Aorta (tissue), 5 donors: ENCODE measurements at regions not wholly inside any gene's neighbourhood (a gene's known extent, or its start where the extent isn't known, plus 50 kb on each side); places are given as distances from the start of the nearest gene placed in this dataset.
A peak's percentile ranks its signal among the peaks of the same experiment; 100 is the strongest.

Experiments
- ATAC-seq: fragments of 200-7000 bp; cut with Tn5 transposase; one replicate; pipeline ENCODE4 v1.9.1; 2022; ENCODE audit warnings: moderate library complexity; ENCODE audit not compliant: low FRiP score
- DNase-seq, 2 donors: peaks; one replicate each; pipeline ENCODE4 v3.0.0-alpha.2; 2020
- H3K27ac ChIP-seq, 2 donors: one replicate each; pipeline ENCODE4 v1.5.1; 2013; ENCODE audit warnings: low read length in 2 of 2, mild to moderate bottlenecking in 2 of 2, moderate library complexity in 2 of 2, control low read depth in 1 of 2, inconsistent platforms in 1 of 2, low read depth in 1 of 2
- H3K27me3 ChIP-seq, 2 donors: one replicate each; pipeline ENCODE4 v1.6.1; 2013; ENCODE audit warnings: control low read depth in 1 of 2, low read length in 1 of 2, mild to moderate bottlenecking in 1 of 2, moderate library complexity in 1 of 2; ENCODE audit not compliant: insufficient read depth in 2 of 2, control insufficient read depth in 1 of 2
- H3K36me3 ChIP-seq, 2 donors: one replicate each; pipeline ENCODE4 v1.6.1; 2013; ENCODE audit warnings: control low read depth in 1 of 2, low read length in 1 of 2, mild to moderate bottlenecking in 1 of 2; ENCODE audit not compliant: insufficient read depth in 2 of 2, control insufficient read depth in 1 of 2
- H3K4me1 ChIP-seq, 2 donors: one replicate each; pipeline ENCODE4 v1.6.1; 2013; ENCODE audit warnings: low read length in 2 of 2, control low read depth in 1 of 2, mild to moderate bottlenecking in 1 of 2, moderate library complexity in 1 of 2; ENCODE audit not compliant: insufficient read depth in 2 of 2, control insufficient read depth in 1 of 2
- H3K4me3 ChIP-seq, 2 donors: one replicate each; pipeline ENCODE4 v1.5.1; 2013; ENCODE audit warnings: low read length in 2 of 2, control low read depth in 1 of 2, mild to moderate bottlenecking in 1 of 2
- H3K9me3 ChIP-seq: one replicate; pipeline ENCODE4 v1.6.1; 2013; ENCODE audit warnings: mild to moderate bottlenecking, low read length; ENCODE audit not compliant: control insufficient read depth
- WGBS, 2 donors: extraction: QIAGEN DNeasy Blood & Tissue Kit; methylation state at CpG; one replicate each; pipeline ENCODE4 v1.1.7; 2013; 5-methylcytosine and 5-hydroxymethylcytosine counted together
- intact Hi-C, 2 donors: fragments of 100-400 bp; cut with DNase I; formaldehyde crosslinking; loops; one replicate each; pipeline versions ENCODE4 v1.14.2 to v1.15.0; 2022
- donor health status: healthy with polysubstance abuse.
- donor health status: Bipolar disorder and iron deficiency.
- donor health status: DM: no; HTN: no; CAD: no.
- donor health status: DM: no; HTN: no; CAD: no.
- donor health status: DM: yes; HTN: yes; CAD: no.

DNA sequence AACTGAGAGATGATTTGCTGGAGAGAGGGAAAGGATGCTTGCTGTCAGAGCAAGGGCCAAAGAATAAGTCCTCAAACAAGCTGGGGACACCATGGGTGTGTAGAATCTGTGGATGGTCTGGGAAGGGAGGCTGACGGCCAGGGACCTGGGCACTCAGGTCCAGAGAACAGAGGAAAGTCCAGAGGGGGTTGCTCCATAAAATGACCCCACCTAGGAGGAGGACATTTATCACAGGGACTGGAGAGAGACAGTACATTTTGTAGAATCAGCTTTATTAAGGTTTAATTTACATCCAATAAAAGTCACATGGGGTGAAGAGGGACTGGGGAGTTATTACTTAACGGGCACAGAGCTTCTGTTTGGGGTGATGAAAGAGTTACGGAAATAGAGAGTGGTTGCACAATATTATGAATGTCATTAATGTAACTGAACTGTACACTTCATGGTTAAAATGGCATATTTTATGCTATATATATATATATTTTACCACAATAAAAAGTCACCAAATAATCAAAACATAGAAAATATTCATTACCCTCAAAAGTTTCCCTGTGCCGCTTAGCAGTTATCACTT is 73.0 kb upstream of the ABCD3 start:
- H3K27ac ChIP-seq, result no peak overlapping the region
- intact Hi-C loops, result no loop called here
- H3K4me3 ChIP-seq, result no peak overlapping the region
- no peaks in the 10 kb centered on the region for H3K36me3 ChIP-seq
- H3K9me3 ChIP-seq, result no peaks in the 10 kb centered on the region
- DNase-seq, result no peak
- no peaks in the 10 kb centered on the region for H3K27me3 ChIP-seq
- no peak for ATAC-seq
- WGBS, 2 donors, result 80 to 86% methylated on average over 4 of the region's 4 CpGs
- H3K4me1 ChIP-seq, result no peaks in the 10 kb centered on the region

DNA sequence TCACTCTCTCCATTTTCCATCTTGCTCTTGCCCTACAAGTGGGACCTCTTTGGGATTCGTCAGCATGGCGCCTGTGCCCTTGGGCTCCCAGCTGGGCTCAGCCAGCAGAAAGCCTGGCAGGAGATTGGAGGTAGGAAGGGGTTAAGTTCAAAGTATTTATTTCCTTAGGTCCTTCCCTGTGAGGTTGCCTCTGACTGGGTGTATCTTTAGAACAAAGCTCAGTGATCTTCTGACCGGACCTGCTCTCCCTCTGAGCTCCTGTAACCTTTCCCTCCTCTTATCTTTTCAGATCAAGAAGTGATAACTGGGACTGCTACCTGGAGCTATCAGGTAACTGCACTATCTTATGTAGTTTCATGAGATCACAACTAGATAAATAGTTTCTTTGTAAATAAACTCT is 75.8 kb upstream of the ABCD3 start:
- Histone ChIP-seq H3K27ac (no peak overlapping the region), H3K9me3 (no peaks in the 10 kb centered on the region), H3K27me3 (no peaks in the 10 kb centered on the region), H3K36me3 (no peaks in the 10 kb centered on the region), H3K4me1 (no peaks in the 10 kb centered on the region), H3K4me3 (no peak overlapping the region)
- intact Hi-C loops, result no loop called here
- WGBS, 2 donors, result 74 to 75% methylated on average over 3 of the region's 3 CpGs
- ATAC-seq, result no peak
- DNase-seq, result no peak

DNA sequence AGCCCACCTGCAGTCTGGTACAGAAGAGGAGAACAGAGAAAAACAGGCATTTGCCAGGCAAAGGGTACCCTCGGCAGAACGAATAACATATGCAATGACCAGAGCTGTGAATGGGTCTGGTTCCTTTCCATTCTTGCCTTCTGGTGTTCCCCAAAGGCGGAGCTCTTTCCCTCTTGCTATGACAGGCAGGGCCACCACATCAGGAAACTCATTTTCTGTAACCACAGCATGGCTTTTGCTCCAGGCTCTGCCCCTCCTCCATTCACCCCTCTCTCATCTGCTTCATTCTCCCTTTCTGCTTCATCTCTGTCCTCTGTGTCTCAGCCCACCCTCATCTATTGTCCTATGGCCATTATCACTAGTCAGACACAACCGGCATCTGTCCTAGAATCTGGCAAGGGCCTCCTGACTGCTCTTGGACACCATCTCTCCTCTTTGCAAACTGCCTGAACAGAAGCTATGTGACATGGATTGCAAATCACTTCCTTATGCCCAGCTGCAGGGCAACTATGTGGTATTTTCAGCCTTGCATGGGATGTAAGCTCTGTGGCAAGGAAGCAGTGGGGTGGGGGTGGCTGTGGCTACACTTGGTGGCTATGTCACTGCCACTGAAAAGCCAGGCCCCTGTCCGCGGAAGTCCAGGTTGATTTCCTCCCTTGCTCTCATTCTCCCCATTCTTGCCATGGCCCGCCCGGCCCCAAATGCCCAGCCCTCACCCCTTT is 78.8 kb upstream of the ABCD3 start:
- no peak overlapping the region for H3K4me3 ChIP-seq
- H3K36me3 ChIP-seq, result no peaks in the 10 kb centered on the region
- ATAC-seq (no peak), DNase-seq (no peak)
- WGBS, 2 donors, result 82 to 85% methylated on average over 8 of the region's 8 CpGs
- intact Hi-C loops, result loop anchor here (5.0 to 10.0 kb wide), 3 partner anchors 125 to 312 kb away; no protein-coding TSS in a partner anchor
- no peaks in the 10 kb centered on the region for H3K27me3 ChIP-seq
- no peaks in the 10 kb centered on the region for H3K4me1 ChIP-seq
- no peaks in the 10 kb centered on the region for H3K9me3 ChIP-seq
- no peak overlapping the region for H3K27ac ChIP-seq

DNA sequence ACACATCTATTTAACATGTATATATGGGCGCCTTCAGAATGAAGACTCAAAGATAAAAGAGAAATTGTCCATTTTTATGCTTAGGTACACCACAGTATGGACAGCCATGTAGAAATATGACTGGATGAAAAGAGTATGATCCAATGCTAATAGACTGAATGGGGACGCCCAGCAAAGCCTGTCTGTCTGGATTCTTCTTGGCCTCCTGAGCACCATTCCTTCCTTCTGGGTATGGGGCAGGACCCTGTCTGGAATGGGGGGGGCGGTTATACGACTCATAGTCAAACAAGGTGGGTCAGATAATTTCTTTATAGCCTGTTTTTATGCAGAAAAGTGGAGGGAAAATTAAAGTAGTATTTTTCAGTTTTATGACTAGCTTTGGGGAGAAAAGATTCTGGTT is 81.2 kb upstream of the ABCD3 start:
- 87 to 88% methylated on average over 4 of the region's 4 CpGs for WGBS, 2 donors
- Histone ChIP-seq H3K4me1 (no peaks in the 10 kb centered on the region), H3K4me3 (no peak overlapping the region), H3K9me3 (no peaks in the 10 kb centered on the region), H3K36me3 (no peaks in the 10 kb centered on the region), H3K27ac (no peak overlapping the region), H3K27me3 (no peaks in the 10 kb centered on the region)
- intact Hi-C loops, result loop anchor here (1.0 to 10.0 kb wide), 4 partner anchors 128 to 310 kb away; no protein-coding TSS in a partner anchor
- ATAC-seq, result no peak
- no peak for DNase-seq

DNA sequence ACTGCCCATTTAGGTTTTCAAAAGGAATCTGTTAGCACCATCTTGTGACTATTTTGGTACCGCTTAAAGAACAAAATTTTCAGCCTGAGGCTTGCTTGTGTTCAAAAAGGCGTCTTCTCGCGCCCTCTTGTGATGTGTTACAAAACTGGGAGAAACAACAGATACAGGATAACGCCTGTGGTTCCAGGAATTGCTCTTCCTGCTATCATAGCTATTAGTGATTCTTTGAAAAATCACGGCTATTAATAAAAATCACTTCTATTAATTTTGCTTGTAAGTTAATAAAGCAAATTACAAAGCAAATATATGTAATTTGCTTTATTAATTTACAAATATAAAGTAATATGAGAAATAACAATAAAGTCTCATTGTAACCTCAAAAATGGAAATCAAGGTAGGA is 82.2 kb upstream of the ABCD3 start:
- no peaks in the 10 kb centered on the region for H3K27me3 ChIP-seq
- 0 to 1% methylated on average over 6 of the region's 6 CpGs for WGBS, 2 donors
- H3K4me1 ChIP-seq, result no peaks in the 10 kb centered on the region
- DNase-seq (peak in 1 of 2 donors; percentile 69), ATAC-seq (peak; percentile 93)
- no peak overlapping the region for H3K4me3 ChIP-seq
- intact Hi-C loops, result loop anchor here (1.0 to 10.0 kb wide), 5 partner anchors 129 to 309 kb away; no protein-coding TSS in a partner anchor
- no peaks in the 10 kb centered on the region for H3K9me3 ChIP-seq
- no peak overlapping the region for H3K27ac ChIP-seq
- H3K36me3 ChIP-seq, result no peaks in the 10 kb centered on the region

DNA sequence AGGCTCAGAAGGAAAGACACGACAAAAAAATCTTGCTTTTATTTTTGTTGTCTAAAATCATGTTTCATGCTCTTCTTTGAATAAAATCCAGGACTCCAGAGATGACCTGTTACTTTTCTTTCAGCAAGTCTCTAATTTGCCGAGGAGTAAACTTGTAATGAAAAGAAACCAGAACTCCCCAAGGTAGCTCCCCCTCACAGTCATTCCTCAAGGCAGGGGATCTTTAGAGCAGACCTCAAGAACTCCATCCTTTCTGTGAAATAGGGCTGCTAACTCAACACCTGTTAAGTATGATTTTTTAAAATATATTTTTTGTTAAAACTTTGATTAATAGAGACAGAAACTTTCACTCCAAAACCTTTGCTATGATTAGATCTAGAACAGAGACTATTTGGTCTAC is 82.7 kb upstream of the ABCD3 start:
- no peak overlapping the region for H3K4me3 ChIP-seq
- H3K27ac ChIP-seq, result no peak overlapping the region
- H3K4me1 ChIP-seq, result no peaks in the 10 kb centered on the region
- H3K9me3 ChIP-seq, result no peaks in the 10 kb centered on the region
- no peaks in the 10 kb centered on the region for H3K27me3 ChIP-seq
- 54 to 55% methylated on average over 2 of the region's 2 CpGs for WGBS, 2 donors
- no peak for DNase-seq
- ATAC-seq, result no peak
- no peaks in the 10 kb centered on the region for H3K36me3 ChIP-seq
- intact Hi-C loops, result loop anchor here (2.0 to 10.0 kb wide), 4 partner anchors 129 to 308 kb away; no protein-coding TSS in a partner anchor

DNA sequence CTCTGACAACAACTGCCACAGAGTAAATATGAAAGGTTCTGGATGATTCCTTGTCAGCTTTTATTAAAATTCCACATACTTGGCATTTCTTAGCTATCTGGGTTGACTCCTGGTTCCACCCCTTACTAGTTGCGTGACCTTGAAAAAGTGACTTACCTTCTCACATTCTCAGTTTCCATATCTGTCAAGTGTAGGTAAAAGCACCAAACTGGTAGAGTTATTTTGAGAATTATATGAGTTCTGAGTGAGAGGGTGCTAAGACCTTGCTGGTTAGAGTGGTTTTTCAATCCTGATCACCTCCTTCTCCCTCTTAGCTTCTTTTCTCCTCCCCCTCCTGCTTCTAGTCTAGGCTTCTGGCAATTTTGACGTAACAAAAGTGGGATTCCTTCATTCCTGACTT is 83.4 kb upstream of the ABCD3 start:
- DNase-seq (no peak), ATAC-seq (no peak)
- WGBS, 2 donors, result 52 to 53% methylated on average over 2 of the region's 2 CpGs
- Histone ChIP-seq H3K4me3 (no peak overlapping the region), H3K4me1 (no peaks in the 10 kb centered on the region), H3K27me3 (no peaks in the 10 kb centered on the region), H3K36me3 (no peaks in the 10 kb centered on the region), H3K27ac (no peak overlapping the region), H3K9me3 (no peaks in the 10 kb centered on the region)
- intact Hi-C loops, result loop anchor here (2.0 to 10.0 kb wide), 4 partner anchors 130 to 307 kb away; no protein-coding TSS in a partner anchor

DNA sequence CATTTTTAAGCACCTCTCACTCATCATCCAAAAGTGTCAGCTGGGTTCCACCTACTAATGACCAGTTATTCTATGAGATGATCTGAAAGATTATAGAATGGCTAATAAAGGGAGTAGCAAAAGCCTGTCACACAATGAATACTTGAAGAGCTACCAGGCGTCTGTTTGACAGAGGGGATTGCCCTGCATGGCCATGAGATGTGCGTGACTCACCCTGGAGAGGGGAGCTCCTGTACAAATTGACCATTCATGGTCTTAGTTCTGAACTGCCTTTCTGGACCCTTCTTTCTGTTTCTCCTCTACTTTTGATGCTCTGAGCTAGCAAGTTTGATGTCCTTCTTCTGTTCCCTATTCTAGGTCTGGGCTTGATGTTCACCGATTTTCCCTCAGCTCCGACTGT is 85.2 kb upstream of the ABCD3 start:
- no peak overlapping the region for H3K27ac ChIP-seq
- H3K9me3 ChIP-seq, result no peaks in the 10 kb centered on the region
- H3K4me1 ChIP-seq, result no peaks in the 10 kb centered on the region
- H3K36me3 ChIP-seq, result no peaks in the 10 kb centered on the region
- no peak overlapping the region for H3K4me3 ChIP-seq
- no peaks in the 10 kb centered on the region for H3K27me3 ChIP-seq
- DNase-seq, result no peak
- WGBS, 2 donors, result 83 to 84% methylated on average over 4 of the region's 4 CpGs
- no peak for ATAC-seq
- intact Hi-C loops, result loop anchor here (5.0 to 10.0 kb wide), 2 partner anchors 132 to 291 kb away; no protein-coding TSS in a partner anchor

DNA sequence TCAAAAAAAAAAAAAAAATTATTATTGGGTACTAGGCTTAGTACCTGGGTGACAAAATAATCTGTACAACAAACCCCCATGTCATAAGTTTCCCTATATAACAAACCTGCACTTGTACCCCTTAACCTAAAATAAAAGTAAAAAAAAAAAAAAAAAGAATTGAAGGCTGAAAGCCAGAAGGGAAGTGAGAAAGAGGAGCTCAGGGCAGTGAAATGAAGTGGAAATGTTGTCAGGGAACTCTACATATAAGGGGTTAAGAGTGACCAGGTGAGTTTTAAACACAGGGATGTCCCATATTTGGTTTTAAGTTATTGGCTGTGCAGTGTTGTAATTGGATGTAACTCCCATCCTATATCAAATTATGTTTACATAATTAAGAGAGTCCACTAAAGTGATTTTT is 85.7 kb upstream of the ABCD3 start:
- ATAC-seq, result no peak
- no peak for DNase-seq
- no peaks in the 10 kb centered on the region for H3K9me3 ChIP-seq
- no peak overlapping the region for H3K27ac ChIP-seq
- H3K4me3 ChIP-seq, result no peak overlapping the region
- H3K27me3 ChIP-seq, result no peaks in the 10 kb centered on the region
- intact Hi-C loops, result loop anchor here (5.0 to 10.0 kb wide), 2 partner anchors 132 to 290 kb away; no protein-coding TSS in a partner anchor
- no peaks in the 10 kb centered on the region for H3K4me1 ChIP-seq
- H3K36me3 ChIP-seq, result no peaks in the 10 kb centered on the region
